ENCODE measurements at regions not wholly inside any gene's neighbourhood (a gene's known extent, or its start where the extent isn't known, plus 50 kb on each side); places are given as distances from the start of the nearest gene placed in this dataset.

- Mint-ChIP-seq H3K4me3 (no peak overlapping the region), H3K27ac (no peak overlapping the region), H3K9me3 (no peaks in the 10 kb centered on the region), H3K4me1 (ENCODE audit: unreplicated experiment) (no peaks in the 10 kb centered on the region), H3K36me3 (no peaks in the 10 kb centered on the region), H3K27me3 (no peaks in the 10 kb centered on the region)
- DNase-seq (ENCODE audit: extremely low spot score, unreplicated experiment): no peak
- TF ChIP-seq CTCF (conservative IDR thresholded peaks at IDR 0.05): no peak
These were observed 561.9 kb upstream of the KCND2 start for GRCh38 chr7:119711104-119711503.

GRCh38 chr7:119712886-119713462, 560.0 kb upstream of the KCND2 start:
- Mint-ChIP-seq H3K9me3 (no peaks in the 10 kb centered on the region), H3K27ac (no peak overlapping the region), H3K36me3 (no peaks in the 10 kb centered on the region), H3K27me3 (no peaks in the 10 kb centered on the region), H3K4me3 (no peak overlapping the region), H3K4me1 (ENCODE audit: unreplicated experiment) (no peaks in the 10 kb centered on the region)
- no peak for DNase-seq (ENCODE audit: extremely low spot score, unreplicated experiment)
- no peak for TF ChIP-seq CTCF (conservative IDR thresholded peaks at IDR 0.05)

GRCh38 chr7:119713606-119714005, 559.4 kb upstream of the KCND2 start:
- Mint-ChIP-seq H3K4me1 (ENCODE audit: unreplicated experiment) (no peaks in the 10 kb centered on the region), H3K27ac (no peak overlapping the region), H3K9me3 (no peaks in the 10 kb centered on the region), H3K27me3 (no peaks in the 10 kb centered on the region), H3K4me3 (no peak overlapping the region), H3K36me3 (no peaks in the 10 kb centered on the region)
- no peak for TF ChIP-seq CTCF (conservative IDR thresholded peaks at IDR 0.05)
- DNase-seq (ENCODE audit: extremely low spot score, unreplicated experiment): no peak

GRCh38 chr7:119720541-119720940, 552.4 kb upstream of the KCND2 start:
- H3K9me3 Mint-ChIP-seq: no peaks in the 10 kb centered on the region
- no peak for DNase-seq (ENCODE audit: extremely low spot score, unreplicated experiment)
- no peaks in the 10 kb centered on the region for H3K4me1 Mint-ChIP-seq (ENCODE audit: unreplicated experiment)
- H3K27ac Mint-ChIP-seq: no peak overlapping the region
- TF ChIP-seq CTCF (conservative IDR thresholded peaks at IDR 0.05): no peak
- no peak overlapping the region for H3K4me3 Mint-ChIP-seq
- no peaks in the 10 kb centered on the region for H3K27me3 Mint-ChIP-seq
- no peaks in the 10 kb centered on the region for H3K36me3 Mint-ChIP-seq

GRCh38 chr7:119724041-119724792, 548.8 kb upstream of the KCND2 start:
- H3K27ac Mint-ChIP-seq: no peak overlapping the region
- no peaks in the 10 kb centered on the region for H3K9me3 Mint-ChIP-seq
- no peak for TF ChIP-seq CTCF (conservative IDR thresholded peaks at IDR 0.05)
- no peak for DNase-seq (ENCODE audit: extremely low spot score, unreplicated experiment)
- no peaks in the 10 kb centered on the region for H3K4me1 Mint-ChIP-seq (ENCODE audit: unreplicated experiment)
- H3K27me3 Mint-ChIP-seq: no peaks in the 10 kb centered on the region
- H3K4me3 Mint-ChIP-seq: no peak overlapping the region
- H3K36me3 Mint-ChIP-seq: no peaks in the 10 kb centered on the region
